ELF-1 (cell line): ENCODE measurements at regions not wholly inside any gene's neighbourhood (a gene's known extent, or its start where the extent isn't known, plus 50 kb on each side); places are given as distances from the start of the nearest gene placed in this dataset.
A peak's percentile ranks its signal among the peaks of the same experiment; 100 is the strongest.
"Not testable (repeated sequence)": the region's sequence is repeated elsewhere in the genome, so short reads cannot be mapped to it uniquely, and the experiment has no call there.

ENCODE experiments used
- DNase-seq: peaks from one replicate; pipeline ENCODE4 v3.0.0-alpha.2; 2016; ENCODE audit warnings: low read depth, low spot score

GRCh38 chr10:35813219-35813618, 171.1 kb upstream of the FZD8 start:
- no peak for DNase-seq

DNA sequence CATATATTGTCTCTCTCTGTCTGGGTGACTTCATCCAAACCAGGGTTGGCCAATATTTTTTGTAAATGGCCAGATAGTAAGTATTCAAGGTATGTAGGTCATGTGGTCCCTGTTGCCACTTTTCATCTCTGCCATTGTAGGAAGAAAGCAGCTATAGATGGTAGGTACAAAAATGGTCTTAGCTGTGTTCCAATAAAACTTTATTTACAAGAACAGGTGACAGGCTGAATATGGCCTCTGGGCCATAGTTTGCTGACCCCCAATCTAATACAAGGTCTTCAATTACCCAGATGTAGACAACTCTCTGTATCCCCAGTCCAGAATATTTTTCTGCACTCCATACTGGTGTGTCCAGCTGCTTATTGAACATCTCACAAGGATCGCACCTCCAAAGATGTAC, 166.2 kb upstream of the FZD8 start:
- no peak for DNase-seq

GRCh38 chr10:35803046-35803445, 160.9 kb upstream of the FZD8 start:
- DNase-seq = peak; percentile 9

GRCh38 chr10:35797187-35797586, 155.1 kb upstream of the FZD8 start:
- no peak for DNase-seq

DNA sequence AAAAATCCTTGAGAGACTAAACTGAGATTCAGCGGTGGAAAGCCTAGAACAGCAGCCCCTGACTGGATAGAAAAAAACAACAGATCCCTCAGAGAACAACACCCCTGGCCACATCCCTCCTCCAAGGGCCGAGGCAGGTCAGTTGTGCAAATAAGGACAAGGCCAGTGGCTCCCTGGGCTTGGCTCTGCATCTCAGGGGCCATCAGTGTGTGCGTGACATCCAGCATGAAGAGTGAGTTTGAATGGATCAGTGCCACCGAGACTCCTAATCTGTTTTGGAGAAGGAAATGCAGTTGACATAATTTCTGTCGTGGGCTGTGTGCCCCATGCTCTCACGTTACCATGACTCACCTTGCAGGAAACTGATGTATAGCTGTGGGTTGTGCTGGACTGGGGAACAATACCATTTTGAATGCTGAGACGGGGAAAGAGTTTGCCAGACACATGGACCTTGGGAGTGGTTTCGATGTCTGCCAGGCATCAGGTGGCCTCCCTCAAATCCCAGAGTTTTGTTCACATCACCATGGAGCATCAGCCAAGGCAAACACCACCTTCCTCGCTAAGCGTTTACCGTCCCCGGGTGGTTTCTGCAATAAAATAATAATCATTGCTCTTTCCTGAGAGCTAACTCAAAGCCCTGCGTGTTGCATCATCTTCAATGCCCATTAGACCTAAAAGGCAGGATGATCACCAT, 153.2 kb upstream of the FZD8 start:
- DNase-seq = no peak

GRCh38 chr10:35794703-35795102, 152.6 kb upstream of the FZD8 start:
- peak; percentile 33 for DNase-seq

DNA sequence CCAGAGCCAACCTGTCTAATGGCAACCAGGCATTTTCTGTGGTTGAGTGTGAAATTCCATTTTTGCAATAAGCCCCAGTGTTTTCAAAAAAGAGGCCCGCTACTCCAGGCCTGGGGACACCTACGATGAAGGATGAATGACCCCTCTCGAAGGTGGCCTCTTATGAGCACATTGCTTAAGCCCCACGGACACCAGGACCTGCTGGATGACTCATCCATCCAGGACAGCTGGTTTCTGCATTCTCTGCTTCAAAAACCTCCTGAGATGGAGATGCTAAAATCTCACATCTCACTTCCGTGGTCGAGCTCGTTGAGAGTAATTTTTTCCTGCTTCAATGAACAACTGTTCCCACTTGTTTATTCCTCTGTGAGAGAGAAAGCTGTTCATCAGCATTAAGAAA, 150.2 kb upstream of the FZD8 start:
- DNase-seq = no peak

DNA sequence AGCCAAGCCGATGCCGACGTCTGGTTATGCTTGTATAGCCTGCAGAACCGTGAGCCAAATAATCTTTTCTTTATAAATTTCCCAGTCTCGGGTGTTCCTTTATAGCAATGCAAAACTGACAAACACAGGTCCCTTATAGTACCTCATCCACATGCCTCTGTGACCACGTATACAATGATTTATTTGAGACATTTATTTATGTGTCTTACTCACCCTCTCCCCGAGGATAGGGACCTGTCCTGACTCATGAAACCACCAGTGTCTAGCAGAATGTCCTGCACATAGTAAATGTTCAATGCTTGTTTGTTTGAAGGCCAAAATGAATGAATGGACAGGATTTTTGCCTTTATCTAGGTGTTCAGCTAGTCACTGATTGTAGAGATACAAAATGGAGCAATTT, 147.9 kb upstream of the FZD8 start:
- no peak for DNase-seq

- DNase-seq = no peak
Observed at GRCh38 chr10:35784751-35785150, 142.7 kb upstream of the FZD8 start.

DNA sequence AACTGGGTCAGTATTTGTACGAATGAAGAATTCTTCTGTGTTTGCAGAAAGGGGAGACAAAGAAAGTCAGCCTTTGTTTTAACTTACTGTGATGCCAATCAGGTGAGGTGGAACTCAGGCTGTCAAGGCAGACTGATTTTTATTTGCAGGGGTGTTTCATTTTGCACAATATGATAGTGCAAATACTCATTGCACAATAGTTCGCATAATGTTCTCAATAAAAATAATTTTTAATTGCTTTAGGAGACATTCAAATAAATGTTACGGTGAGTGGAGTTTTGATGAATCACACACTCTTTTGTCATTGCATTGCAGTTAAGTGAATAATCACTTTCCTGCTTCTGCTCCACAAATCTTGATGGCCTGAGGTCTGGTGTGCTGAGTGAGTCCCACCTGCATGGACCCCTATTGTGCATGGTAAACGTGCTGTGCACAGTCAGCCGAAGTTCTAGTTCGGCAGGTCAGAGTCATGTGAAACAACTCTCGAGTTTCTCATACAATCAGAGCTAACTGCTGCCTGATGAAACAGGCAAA, 141.3 kb upstream of the FZD8 start:
- DNase-seq = no peak

DNA sequence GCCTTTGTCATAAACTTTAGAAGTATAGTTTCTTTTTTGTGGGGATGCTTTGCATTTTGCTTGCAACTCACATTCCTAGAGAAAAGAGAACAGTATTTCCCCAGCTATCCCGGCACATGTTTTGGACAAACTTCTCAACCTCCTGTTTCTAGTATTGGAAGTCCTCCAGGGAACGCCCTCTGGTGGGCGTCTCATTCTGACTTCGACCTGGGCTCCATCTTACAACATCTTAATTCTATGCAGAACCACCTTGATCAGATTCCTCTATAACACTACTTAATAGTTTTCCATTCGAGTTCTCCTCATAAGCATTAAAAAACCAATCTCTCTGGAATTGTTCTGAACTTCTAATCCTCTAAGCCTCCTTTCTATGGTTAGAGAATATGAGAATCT, 139.5 kb upstream of the FZD8 start:
- peak; percentile 71 for DNase-seq

DNA sequence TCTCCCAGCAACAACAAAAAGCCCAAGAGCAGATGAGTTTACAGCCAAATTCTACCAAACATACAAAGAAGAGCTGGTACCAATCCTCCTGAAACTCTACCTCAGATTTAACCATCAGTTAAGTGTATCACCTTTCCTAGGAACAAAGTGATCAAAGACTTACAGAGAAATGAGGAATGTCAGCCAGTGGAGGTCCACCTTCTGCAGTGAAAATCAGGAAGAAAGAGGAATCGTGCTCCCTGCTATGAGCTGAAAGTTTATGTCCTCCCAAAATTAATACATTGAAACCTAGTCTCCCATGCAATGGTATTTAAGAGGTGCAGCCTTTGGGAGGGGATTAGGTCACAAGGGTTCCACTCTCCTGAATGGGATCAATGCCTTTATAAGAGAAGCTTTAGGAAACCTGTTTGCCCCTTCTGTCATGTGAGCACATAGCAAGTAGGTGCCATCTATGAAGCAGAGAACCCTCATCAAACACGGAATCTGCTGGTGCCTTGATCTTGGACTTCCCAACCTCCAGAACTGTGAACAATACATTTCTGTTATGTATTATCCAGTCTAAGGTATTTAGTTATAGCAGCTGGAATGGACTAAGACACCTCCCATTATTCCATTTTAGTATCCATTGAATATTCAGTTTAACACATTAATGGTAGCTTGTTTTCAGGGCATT, 139.0 kb upstream of the FZD8 start:
- DNase-seq = no peak

GRCh38 chr10:35778306-35778705, 136.2 kb upstream of the FZD8 start:
- no peak for DNase-seq

DNA sequence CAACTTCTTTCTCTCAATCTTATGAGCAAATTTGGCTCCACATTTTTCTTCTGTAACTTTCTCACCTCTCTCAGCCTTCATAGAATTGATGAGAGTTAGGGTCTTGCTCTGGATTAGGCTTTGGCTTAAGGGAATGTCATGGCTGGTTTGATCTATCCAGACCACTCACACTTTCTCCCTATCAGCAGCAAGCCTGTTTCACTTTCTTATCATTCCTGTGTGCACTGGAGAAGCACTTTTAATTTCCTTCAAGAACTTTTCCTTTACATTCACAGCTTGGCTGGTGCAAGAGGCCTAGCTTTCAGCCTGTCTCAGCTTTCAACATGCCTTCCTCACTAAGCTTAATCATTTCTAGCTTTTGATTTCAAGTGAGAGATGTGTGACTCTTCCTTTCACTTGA, 134.5 kb upstream of the FZD8 start:
- DNase-seq = not testable (repeated sequence)

GRCh38 chr10:35774109-35774508, 132.0 kb upstream of the FZD8 start:
- no peak for DNase-seq

DNA sequence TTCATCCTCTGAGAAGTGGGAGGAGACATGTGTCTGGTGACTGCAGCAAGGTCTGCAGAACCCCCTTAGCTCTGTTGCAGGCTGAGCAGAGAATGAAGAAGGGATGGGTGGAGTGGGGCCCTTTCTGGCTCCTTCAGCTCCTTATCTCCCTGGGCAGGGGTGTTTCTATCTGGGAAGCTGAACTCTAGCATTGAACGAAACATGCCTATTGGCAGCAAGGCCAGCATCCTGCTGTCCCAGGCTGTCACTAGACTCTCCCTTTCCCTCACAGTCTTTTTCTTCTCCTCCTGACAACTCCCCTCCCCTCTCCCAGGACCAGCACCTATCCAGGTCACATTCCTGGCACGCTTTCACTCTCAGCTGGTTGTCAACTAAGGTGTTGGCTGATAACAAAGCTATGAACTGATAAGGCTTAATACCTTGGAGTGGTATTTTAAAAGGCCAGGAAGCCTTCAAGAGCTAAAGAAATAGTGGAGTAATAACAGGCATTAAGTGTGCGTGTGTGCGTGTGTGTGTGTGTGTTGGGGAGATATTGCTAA, 128.8 kb upstream of the FZD8 start:
- DNase-seq = peak; percentile 65

- no peak for DNase-seq
Observed at GRCh38 chr10:35769795-35770194, 127.7 kb upstream of the FZD8 start.

DNA sequence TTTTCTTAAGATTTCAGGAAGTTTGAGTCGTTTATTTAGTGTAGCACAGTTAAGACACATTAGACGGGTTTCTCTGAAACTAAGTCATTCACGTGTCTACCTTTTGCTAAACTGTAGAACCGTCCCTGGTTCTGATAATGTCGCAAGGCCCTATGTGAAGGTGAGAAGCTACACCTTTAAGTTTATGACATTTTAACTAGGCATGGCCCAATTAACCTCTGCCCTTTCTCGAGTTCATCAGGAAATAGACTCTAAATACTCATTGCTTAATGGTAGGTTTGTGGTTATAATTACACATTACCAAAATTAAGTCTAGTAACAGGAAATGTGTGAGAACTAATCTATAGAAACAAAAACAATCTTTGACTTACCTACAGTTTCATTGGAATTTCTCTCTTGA, 126.6 kb upstream of the FZD8 start:
- no peak for DNase-seq

DNA sequence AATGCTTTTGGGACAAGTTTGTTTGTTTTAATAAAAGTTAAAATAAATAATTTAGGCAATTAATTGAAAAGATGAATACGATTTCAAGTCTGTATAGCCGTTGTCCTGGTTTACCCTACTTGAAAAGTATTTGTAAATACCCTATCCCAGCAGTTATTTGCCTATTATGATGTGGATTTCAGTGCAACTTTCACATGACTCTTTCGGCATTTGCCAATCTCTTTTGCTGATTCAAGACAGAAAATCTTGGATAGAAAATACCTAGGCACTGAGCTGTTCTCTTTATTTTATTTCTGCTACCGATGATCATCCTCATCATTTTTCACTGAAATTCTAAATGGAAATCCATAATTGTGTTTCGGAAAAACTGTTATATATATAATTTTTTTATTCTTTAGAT, 125.9 kb upstream of the FZD8 start:
- DNase-seq = no peak

DNA sequence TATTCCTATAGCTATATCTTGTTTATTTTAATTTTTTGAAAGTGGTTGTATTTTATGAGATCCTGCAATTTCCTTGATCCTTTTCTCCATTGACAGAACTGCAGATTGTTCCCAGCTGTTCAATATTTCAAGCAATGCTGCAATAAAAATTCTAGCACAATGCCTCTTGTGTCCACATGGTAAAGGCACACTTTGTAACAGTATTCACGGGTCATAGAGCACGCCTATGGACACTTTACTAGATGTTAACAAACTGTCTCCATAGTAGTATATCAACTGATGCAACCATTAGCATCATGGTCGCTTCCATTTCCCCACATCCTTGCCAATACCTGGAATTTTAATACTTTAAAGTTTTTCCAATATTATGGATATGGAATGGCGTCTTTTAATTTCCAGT, 123.9 kb upstream of the FZD8 start:
- DNase-seq = no peak

GRCh38 chr10:35765066-35765527, 123.0 kb upstream of the FZD8 start:
- DNase-seq = peak; percentile 55

DNA sequence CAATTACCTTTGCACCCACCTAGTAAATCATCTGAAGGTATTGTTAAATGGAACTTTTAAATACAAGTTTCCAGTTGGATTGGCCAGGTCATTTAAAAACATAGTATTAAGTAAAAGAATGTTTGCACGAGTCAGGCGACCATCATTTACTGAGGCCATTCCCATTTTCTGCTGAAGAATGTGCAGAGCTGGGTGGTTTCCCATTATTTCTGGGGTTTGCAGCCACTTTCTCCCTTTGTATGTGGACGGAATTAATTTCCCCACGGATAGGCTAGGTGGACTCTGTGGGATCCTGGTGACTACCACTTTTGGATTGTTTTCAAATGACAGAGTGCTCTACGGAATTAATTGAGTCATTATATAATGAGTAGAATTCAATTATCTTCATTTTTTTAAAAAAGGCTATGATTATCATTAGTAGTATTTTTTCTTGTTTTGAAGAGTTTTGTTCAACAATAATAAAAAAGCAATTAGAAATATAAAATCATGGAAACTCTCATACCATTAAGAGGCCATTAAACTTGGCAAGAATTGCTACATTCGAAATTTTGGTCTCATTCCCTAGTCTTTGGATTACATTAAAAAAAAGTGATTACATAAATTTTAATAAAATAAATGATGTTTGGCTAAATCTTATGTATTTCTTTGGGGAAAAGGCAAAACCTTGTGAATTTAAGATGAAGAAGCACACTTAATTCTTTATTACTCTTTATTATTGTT, 120.4 kb upstream of the FZD8 start:
- DNase-seq = no peak
